GM23338 (cell line): ENCODE measurements at regions not wholly inside any gene's neighbourhood (a gene's known extent, or its start where the extent isn't known, plus 50 kb on each side); places are given as distances from the start of the nearest gene placed in this dataset.

ENCODE experiments used
- CREB1 ChIP-seq: fragments of 250-450 bp; sonication (Bioruptor Pico); IDR thresholded peaks from 2 replicates; pipeline ENCODE4 v1.5.0; 2020; ENCODE audit warnings: low read depth, mild to moderate bottlenecking, moderate library complexity
- ETS1 ChIP-seq: IDR thresholded peaks from 2 replicates; pipeline ENCODE4 v1.6.1; 2016; ENCODE audit warnings: antibody characterized with exemption
- EZH2 ChIP-seq: fragments of 200-600 bp; sonication (generic); IDR thresholded peaks from one replicate; pipeline ENCODE4 v1.8.0; 2017; ENCODE audit warnings: antibody characterized with exemption, mild to moderate bottlenecking, low read depth; ENCODE audit not compliant: unreplicated experiment
- EZH2phosphoT487 ChIP-seq: fragments of 200-600 bp; sonication (generic); IDR thresholded peaks from one replicate; pipeline ENCODE4 v1.8.1; 2018; ENCODE audit warnings: antibody characterized with exemption; ENCODE audit not compliant: unreplicated experiment
- JUNB ChIP-seq: IDR thresholded peaks from one replicate; pipeline ENCODE4 v1.6.1; 2016; ENCODE audit warnings: antibody characterized with exemption; ENCODE audit not compliant: unreplicated experiment
- NANOG ChIP-seq: IDR thresholded peaks from 2 replicates; pipeline ENCODE4 v1.6.1; 2016; ENCODE audit warnings: antibody characterized with exemption, borderline replicate concordance
- POLR2AphosphoS5 ChIP-seq: IDR thresholded peaks from 2 replicates; pipeline ENCODE4 v1.6.1; 2016; ENCODE audit warnings: antibody characterized with exemption, low read depth
- STAT1 ChIP-seq: IDR thresholded peaks from one replicate; pipeline ENCODE4 v1.6.1; 2016; ENCODE audit warnings: antibody characterized with exemption; ENCODE audit not compliant: unreplicated experiment
- ZNF114 ChIP-seq: fragments of 250-450 bp; sonication (Bioruptor Pico); IDR thresholded peaks from 2 replicates; pipeline ENCODE4 v1.5.0; 2020; ENCODE audit warnings: mild to moderate bottlenecking, moderate library complexity
- TF ChIP-seq, protein P1 (sequence below), 2 experiments: fragments of 200-600 bp in 1 of 2; sonication (generic) in 1 of 2; conservative IDR thresholded peaks; 2 replicates each; pipeline versions ENCODE4 v1.5.1 to v1.6.1; 2016 to 2017; ENCODE audit warnings: antibody characterized with exemption in 2 of 2, low read depth in 2 of 2, mild to moderate bottlenecking in 2 of 2, moderate library complexity in 1 of 2
- TF ChIP-seq, protein P2 (sequence below): IDR thresholded peaks from one replicate; pipeline ENCODE4 v1.6.1; 2018; ENCODE audit warnings: antibody characterized with exemption; ENCODE audit not compliant: unreplicated experiment

GRCh38 chr4:92251711-92252110, 52.1 kb upstream of the GRID2 start:
- TF ChIP-seq, protein P1, sequence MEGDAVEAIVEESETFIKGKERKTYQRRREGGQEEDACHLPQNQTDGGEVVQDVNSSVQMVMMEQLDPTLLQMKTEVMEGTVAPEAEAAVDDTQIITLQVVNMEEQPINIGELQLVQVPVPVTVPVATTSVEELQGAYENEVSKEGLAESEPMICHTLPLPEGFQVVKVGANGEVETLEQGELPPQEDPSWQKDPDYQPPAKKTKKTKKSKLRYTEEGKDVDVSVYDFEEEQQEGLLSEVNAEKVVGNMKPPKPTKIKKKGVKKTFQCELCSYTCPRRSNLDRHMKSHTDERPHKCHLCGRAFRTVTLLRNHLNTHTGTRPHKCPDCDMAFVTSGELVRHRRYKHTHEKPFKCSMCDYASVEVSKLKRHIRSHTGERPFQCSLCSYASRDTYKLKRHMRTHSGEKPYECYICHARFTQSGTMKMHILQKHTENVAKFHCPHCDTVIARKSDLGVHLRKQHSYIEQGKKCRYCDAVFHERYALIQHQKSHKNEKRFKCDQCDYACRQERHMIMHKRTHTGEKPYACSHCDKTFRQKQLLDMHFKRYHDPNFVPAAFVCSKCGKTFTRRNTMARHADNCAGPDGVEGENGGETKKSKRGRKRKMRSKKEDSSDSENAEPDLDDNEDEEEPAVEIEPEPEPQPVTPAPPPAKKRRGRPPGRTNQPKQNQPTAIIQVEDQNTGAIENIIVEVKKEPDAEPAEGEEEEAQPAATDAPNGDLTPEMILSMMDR (conservative IDR thresholded peaks at IDR 0.05; ENCODE audit: low read depth in 2 of 2): no peak
- TF ChIP-seq POLR2AphosphoS5: no peak
- TF ChIP-seq, protein P2, sequence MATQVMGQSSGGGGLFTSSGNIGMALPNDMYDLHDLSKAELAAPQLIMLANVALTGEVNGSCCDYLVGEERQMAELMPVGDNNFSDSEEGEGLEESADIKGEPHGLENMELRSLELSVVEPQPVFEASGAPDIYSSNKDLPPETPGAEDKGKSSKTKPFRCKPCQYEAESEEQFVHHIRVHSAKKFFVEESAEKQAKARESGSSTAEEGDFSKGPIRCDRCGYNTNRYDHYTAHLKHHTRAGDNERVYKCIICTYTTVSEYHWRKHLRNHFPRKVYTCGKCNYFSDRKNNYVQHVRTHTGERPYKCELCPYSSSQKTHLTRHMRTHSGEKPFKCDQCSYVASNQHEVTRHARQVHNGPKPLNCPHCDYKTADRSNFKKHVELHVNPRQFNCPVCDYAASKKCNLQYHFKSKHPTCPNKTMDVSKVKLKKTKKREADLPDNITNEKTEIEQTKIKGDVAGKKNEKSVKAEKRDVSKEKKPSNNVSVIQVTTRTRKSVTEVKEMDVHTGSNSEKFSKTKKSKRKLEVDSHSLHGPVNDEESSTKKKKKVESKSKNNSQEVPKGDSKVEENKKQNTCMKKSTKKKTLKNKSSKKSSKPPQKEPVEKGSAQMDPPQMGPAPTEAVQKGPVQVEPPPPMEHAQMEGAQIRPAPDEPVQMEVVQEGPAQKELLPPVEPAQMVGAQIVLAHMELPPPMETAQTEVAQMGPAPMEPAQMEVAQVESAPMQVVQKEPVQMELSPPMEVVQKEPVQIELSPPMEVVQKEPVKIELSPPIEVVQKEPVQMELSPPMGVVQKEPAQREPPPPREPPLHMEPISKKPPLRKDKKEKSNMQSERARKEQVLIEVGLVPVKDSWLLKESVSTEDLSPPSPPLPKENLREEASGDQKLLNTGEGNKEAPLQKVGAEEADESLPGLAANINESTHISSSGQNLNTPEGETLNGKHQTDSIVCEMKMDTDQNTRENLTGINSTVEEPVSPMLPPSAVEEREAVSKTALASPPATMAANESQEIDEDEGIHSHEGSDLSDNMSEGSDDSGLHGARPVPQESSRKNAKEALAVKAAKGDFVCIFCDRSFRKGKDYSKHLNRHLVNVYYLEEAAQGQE: no peak
- no peak for TF ChIP-seq JUNB
- no peak for TF ChIP-seq ZNF114 (CRISPR knock-in tag)
- TF ChIP-seq EZH2: no peak
- no peak for TF ChIP-seq EZH2phosphoT487
- TF ChIP-seq ETS1: no peak
- no peak for TF ChIP-seq STAT1
- TF ChIP-seq CREB1 (CRISPR knock-in tag): no peak
- TF ChIP-seq NANOG: no peak
